ENCODE measurements at regions not wholly inside any gene's neighbourhood (a gene's known extent, or its start where the extent isn't known, plus 50 kb on each side); places are given as distances from the start of the nearest gene placed in this dataset.

- H3K27ac Mint-ChIP-seq = no peak overlapping the region
- H3K4me1 Mint-ChIP-seq = no peaks in the 10 kb centered on the region
- TF ChIP-seq CTCF (IDR thresholded peaks at IDR 0.05) = no peak
- H3K9me3 Mint-ChIP-seq = peaks cover 0 to 4% (median 2%) of the 10 kb centered on the region in 7 donors
- no peaks in the 10 kb centered on the region for H4K20me1 ChIP-seq (ENCODE audit: insufficient read depth, low read length)
- H3K4me2 ChIP-seq (replicated peaks; ENCODE audit: extremely low read depth, low read length, poor library complexity, severe bottlenecking) = no peak overlapping the region
- no peak overlapping the region for H3K9ac ChIP-seq (ENCODE audit: insufficient read depth, low read length, poor library complexity, severe bottlenecking)
- no peak overlapping the region for H3K4me3 ChIP-seq (replicated peaks in 1 of 3; ENCODE audit: low read depth in 2 of 3, low read length in 3 of 3)
- peaks cover 0 to 6% (median 3%) of the 10 kb centered on the region in 3 donors for H3K27me3 Mint-ChIP-seq (ENCODE audit: low read depth in 3 of 3)
- H3K4me1 ChIP-seq (ENCODE audit: control insufficient read depth in 1 of 2, insufficient read depth in 2 of 2, low read length in 2 of 2) = no peaks in the 10 kb centered on the region
- no peaks in the 10 kb centered on the region for H3K79me2 ChIP-seq (ENCODE audit: insufficient read depth, low read length)
- no peaks in the 10 kb centered on the region for H3K36me3 Mint-ChIP-seq
- no peak overlapping the region for H3K4me3 Mint-ChIP-seq
- no peaks in the 10 kb centered on the region for H3K36me3 ChIP-seq (replicated peaks in 1 of 2; ENCODE audit: control insufficient read depth in 1 of 2, insufficient read depth in 2 of 2, low read length in 2 of 2)
- H2AFZ ChIP-seq (ENCODE audit: insufficient read depth, low read depth, low read length, poor library complexity, severe bottlenecking) = no peak overlapping the region
- no peak for DNase-seq
- WGBS (ENCODE audit: insufficient coverage) = 94% methylated on average over 5 of the region's 6 CpGs
- no peaks in the 10 kb centered on the region for H3K27me3 ChIP-seq (ENCODE audit: control insufficient read depth in 2 of 2, insufficient read depth in 2 of 2, low read length in 2 of 2)
- H3K27ac ChIP-seq (ENCODE audit: low read depth in 1 of 2, low read length in 2 of 2) = no peak overlapping the region
- peaks cover 0 to 3% of the 10 kb centered on the region in 2 donors for H3K9me3 ChIP-seq (replicated peaks in 1 of 2; ENCODE audit: control insufficient read depth in 1 of 2, insufficient read depth in 1 of 2, low read length in 2 of 2)
- intact Hi-C loops (cut with micrococcal nuclease) = no loop called here
Observed at GRCh38 chrX:51182545-51182944, 150.1 kb upstream of the NUDT10 start.

GRCh38 chrX:51192104-51192503, 140.5 kb upstream of the NUDT10 start:
- H3K27ac Mint-ChIP-seq = no peak overlapping the region
- Histone ChIP-seq H3K27me3 (ENCODE audit: control insufficient read depth in 2 of 2, insufficient read depth in 2 of 2, low read length in 2 of 2) (peaks cover 0 to 2% of the 10 kb centered on the region in 2 donors), H4K20me1 (ENCODE audit: insufficient read depth, low read length) (no peaks in the 10 kb centered on the region), H3K9ac (ENCODE audit: insufficient read depth, low read length, poor library complexity, severe bottlenecking) (no peak overlapping the region), H3K79me2 (ENCODE audit: insufficient read depth, low read length) (no peaks in the 10 kb centered on the region), H3K27ac (ENCODE audit: low read depth in 1 of 2, low read length in 2 of 2) (no peak overlapping the region), H3K4me1 (ENCODE audit: control insufficient read depth in 1 of 2, insufficient read depth in 2 of 2, low read length in 2 of 2) (no peaks in the 10 kb centered on the region), H3K4me3 (replicated peaks in 1 of 3; ENCODE audit: low read depth in 2 of 3, low read length in 3 of 3) (no peak overlapping the region), H3K36me3 (replicated peaks in 1 of 2; ENCODE audit: control insufficient read depth in 1 of 2, insufficient read depth in 2 of 2, low read length in 2 of 2) (no peaks in the 10 kb centered on the region), H3K4me2 (replicated peaks; ENCODE audit: extremely low read depth, low read length, poor library complexity, severe bottlenecking) (no peak overlapping the region), H3K9me3 (replicated peaks in 1 of 2; ENCODE audit: control insufficient read depth in 1 of 2, insufficient read depth in 1 of 2, low read length in 2 of 2) (peaks cover 0 to 3% of the 10 kb centered on the region in 2 donors), H2AFZ (ENCODE audit: insufficient read depth, low read depth, low read length, poor library complexity, severe bottlenecking) (no peak overlapping the region)
- no peak overlapping the region for H3K4me3 Mint-ChIP-seq
- H3K4me1 Mint-ChIP-seq = no peaks in the 10 kb centered on the region
- peaks cover 3 to 12% (median 6%) of the 10 kb centered on the region in 7 donors for H3K9me3 Mint-ChIP-seq
- DNase-seq = no peak
- no peaks in the 10 kb centered on the region for H3K36me3 Mint-ChIP-seq
- no peak for TF ChIP-seq CTCF (IDR thresholded peaks at IDR 0.05)
- peaks cover 0 to 2% (median 0%) of the 10 kb centered on the region in 3 donors for H3K27me3 Mint-ChIP-seq (ENCODE audit: low read depth in 3 of 3)
- no CpG with 5 or more reads among the region's 1 CpG for WGBS (ENCODE audit: insufficient coverage)
- intact Hi-C loops (cut with micrococcal nuclease) = no loop called here

Measured in CD14-positive monocyte (primary cell).